22Rv1 (cell line): ENCODE measurements at regions not wholly inside any gene's neighbourhood (a gene's known extent, or its start where the extent isn't known, plus 50 kb on each side); places are given as distances from the start of the nearest gene placed in this dataset.
"Not testable (repeated sequence)": the region's sequence is repeated elsewhere in the genome, so short reads cannot be mapped to it uniquely, and the experiment has no call there.

ENCODE experiments used
- CTCF ChIP-seq: fragments of 450-650 bp; IDR thresholded peaks from 2 replicates; pipeline ENCODE4 v1.5.1; 2017; ENCODE audit warnings: mild to moderate bottlenecking
- ZFX ChIP-seq: fragments of 450-650 bp; IDR thresholded peaks from 2 replicates; pipeline ENCODE4 v1.6.1; 2017; ENCODE audit warnings: antibody characterized with exemption, borderline replicate concordance

- TF ChIP-seq CTCF, ZFX: not testable (repeated sequence)
These were observed 905.3 kb downstream of the TUBA3C start for GRCh38 chr13:18276280-18276679.
